ENCODE measurements at regions not wholly inside any gene's neighbourhood (a gene's known extent, or its start where the extent isn't known, plus 50 kb on each side); places are given as distances from the start of the nearest gene placed in this dataset.
A peak's percentile ranks its signal among the peaks of the same experiment; 100 is the strongest.

DNA sequence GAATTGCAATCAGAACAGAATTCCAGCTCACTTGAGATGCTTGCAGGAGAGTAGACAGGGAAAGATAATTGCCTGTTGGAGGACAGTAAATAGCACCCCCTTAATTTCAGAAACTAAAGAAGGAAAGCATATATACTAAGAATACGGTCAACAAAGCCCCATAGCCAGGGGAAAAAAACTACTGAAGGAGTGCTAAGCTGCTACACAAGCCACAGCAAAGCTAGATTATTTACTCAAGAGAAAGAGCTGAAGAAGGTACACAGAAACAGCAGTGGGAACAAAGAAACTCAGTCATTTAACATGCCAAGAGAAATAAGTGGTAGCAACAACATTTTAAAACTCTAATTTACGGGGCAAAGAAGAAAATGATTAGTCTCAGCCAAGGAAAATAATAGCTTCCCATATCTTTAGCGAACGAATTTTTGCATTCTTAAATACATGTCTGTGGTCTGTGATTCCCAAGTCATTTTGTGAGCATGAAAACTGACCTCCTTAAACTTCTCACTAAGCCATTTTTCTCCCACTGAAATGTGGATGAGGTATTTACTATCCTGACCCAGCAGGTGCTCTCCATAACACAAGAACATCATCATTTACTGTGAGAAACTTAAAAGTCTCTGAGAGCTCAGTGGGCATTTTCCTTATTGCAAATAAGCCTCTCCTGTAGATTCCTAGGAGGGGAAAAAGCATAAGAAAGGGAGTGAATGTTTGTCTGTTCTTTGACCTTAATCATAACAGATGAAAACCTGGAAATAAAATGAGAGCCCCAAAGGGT, 196.0 kb downstream of the PAX3 start:
- no peak overlapping the region for H3K4me3 ChIP-seq (ENCODE audit: low read length)
- intact Hi-C loops (cut with DNase I), result no loop called here
- no peak overlapping the region for H3K27ac ChIP-seq (ENCODE audit: low read length)
- ATAC-seq (no peak), DNase-seq (no peak)
- H3K9me3 ChIP-seq (ENCODE audit: control insufficient read depth, low read length), result no peaks in the 10 kb centered on the region
- 31% methylated on average over 4 of the region's 4 CpGs for WGBS
- H3K27me3 ChIP-seq (ENCODE audit: control insufficient read depth, insufficient read depth), result no peaks in the 10 kb centered on the region
- H3K4me1 ChIP-seq (ENCODE audit: control insufficient read depth, insufficient read depth, low read length), result no peaks in the 10 kb centered on the region

DNA sequence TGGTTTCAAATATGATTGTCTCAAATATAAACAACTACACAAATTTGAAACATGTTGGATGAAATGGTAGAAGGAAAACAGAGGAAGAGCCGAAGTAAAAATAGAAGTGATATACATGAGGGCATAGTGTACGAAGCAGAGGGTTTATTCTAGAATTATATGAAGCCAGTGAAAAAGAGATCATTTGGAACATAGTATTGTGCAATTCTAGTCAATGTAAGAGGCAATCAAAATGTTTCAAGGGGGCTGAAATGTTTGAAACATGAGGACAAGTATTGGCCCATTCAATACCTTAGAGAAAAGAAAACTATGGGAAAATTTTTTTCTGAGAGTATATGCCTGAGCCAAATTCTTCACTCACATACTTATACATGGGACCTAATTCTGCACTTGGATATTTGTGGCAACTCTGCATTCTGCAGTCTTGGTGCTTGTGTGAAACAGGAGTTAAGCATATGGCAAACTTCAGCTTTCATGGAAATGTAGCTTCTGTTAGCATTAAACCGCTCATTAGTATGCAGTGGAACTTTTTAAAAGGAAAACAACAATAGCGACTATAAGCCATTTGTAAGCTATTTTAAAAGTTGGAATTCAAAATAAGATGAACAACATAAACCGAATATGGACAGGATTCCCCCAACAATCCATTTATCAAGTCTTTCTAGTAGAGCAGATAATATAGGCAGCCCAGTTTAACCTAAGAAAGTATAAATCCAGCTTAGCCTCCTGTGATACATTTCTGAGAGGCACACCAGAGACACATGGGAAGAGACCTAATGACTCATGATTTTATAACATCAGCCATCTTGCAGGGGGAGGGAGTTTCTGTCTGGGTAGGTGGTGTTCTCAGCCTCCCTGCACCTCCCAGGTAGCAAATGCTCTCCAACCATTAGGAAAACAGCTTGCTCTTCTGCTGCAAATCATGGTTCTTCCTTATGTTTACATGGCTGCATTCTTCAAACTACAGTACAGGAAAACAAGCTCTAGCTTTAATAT, 197.8 kb downstream of the PAX3 start:
- Histone ChIP-seq H3K4me1 (ENCODE audit: control insufficient read depth, insufficient read depth, low read length) (no peaks in the 10 kb centered on the region), H3K9me3 (ENCODE audit: control insufficient read depth, low read length) (no peaks in the 10 kb centered on the region), H3K27ac (ENCODE audit: low read length) (no peak overlapping the region), H3K4me3 (ENCODE audit: low read length) (no peak overlapping the region), H3K27me3 (ENCODE audit: control insufficient read depth, insufficient read depth) (no peaks in the 10 kb centered on the region)
- WGBS, result 62% methylated on average over 5 of the region's 5 CpGs
- ATAC-seq, result peak in 1 of 2 donors; percentile 45
- intact Hi-C loops (cut with DNase I), result no loop called here
- no peak for DNase-seq

DNA sequence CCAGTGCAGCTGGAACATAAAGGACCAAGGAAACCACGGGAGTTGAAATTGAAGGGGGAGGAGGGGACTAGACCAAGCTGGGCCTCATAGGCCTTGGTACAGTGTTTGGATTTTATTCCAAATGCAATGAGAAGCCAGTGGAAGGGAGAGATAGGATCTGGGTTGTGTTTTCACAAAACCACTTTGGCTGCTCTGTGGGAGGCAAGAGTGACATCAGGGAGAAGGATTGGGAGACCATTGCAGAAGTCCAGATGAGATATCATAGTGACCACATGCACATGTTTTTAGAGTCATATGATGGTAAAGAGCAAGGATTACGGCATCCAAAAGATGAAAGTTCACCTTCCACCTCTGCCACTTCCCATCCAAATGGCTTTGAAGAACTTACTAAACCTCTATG, 210.2 kb downstream of the PAX3 start:
- no peaks in the 10 kb centered on the region for H3K4me1 ChIP-seq (ENCODE audit: control insufficient read depth, insufficient read depth, low read length)
- no peaks in the 10 kb centered on the region for H3K9me3 ChIP-seq (ENCODE audit: control insufficient read depth, low read length)
- intact Hi-C loops (cut with DNase I), result no loop called here
- 66% methylated on average over 2 of the region's 2 CpGs for WGBS
- no peaks in the 10 kb centered on the region for H3K27me3 ChIP-seq (ENCODE audit: control insufficient read depth, insufficient read depth)
- H3K27ac ChIP-seq (ENCODE audit: low read length), result no peak overlapping the region
- ATAC-seq (no peak), DNase-seq (no peak)
- H3K4me3 ChIP-seq (ENCODE audit: low read length), result no peak overlapping the region

DNA sequence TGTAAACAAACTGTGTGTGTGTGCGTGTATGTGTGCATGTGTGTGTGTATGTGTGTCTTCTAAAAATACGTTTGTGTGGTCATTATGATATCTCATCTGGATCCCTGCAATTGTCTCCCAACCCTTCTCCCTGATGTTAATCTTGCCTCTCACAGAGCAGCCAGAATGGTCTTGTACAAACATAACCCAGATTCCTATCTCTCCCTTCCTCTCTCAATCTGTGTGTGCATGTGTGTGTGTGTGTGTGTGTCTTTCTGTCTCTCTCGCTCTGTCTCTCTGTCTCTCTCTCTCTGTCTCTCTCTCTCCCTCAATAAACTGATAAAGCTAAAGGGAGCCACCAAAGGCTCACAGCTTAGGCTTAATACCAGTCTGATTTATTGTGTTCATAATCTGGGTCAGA, 210.8 kb downstream of the PAX3 start:
- H3K9me3 ChIP-seq (ENCODE audit: control insufficient read depth, low read length), result no peaks in the 10 kb centered on the region
- intact Hi-C loops (cut with DNase I), result no loop called here
- H3K27me3 ChIP-seq (ENCODE audit: control insufficient read depth, insufficient read depth), result no peaks in the 10 kb centered on the region
- 76% methylated on average over 3 of the region's 3 CpGs for WGBS
- H3K4me1 ChIP-seq (ENCODE audit: control insufficient read depth, insufficient read depth, low read length), result no peaks in the 10 kb centered on the region
- DNase-seq (no peak), ATAC-seq (no peak)
- no peak overlapping the region for H3K4me3 ChIP-seq (ENCODE audit: low read length)
- no peak overlapping the region for H3K27ac ChIP-seq (ENCODE audit: low read length)

DNA sequence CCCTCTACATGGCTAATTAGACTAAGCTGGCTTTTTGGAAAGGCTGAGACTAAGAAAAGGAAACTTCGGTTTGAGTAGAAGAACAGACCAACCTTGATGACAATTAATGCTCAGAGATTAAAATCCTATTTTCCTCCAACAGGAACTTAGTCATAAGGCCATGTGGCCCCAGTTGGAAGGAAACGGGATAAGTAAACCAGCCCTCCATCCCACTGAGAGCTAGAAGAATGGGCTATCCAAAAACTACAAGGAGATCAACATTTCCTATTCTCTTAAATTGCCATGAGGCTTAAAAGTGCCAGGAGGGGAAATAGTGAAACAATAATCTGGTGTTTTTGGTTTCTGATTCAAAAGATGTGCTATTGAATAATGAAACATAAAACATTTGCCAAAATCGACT, 216.6 kb downstream of the PAX3 start:
- WGBS, result 46% methylated on average over 3 of the region's 3 CpGs
- no peaks in the 10 kb centered on the region for H3K4me1 ChIP-seq (ENCODE audit: control insufficient read depth, insufficient read depth, low read length)
- H3K27me3 ChIP-seq (ENCODE audit: control insufficient read depth, insufficient read depth), result no peaks in the 10 kb centered on the region
- ATAC-seq (no peak), DNase-seq (no peak)
- no peak overlapping the region for H3K4me3 ChIP-seq (ENCODE audit: low read length)
- no peak overlapping the region for H3K27ac ChIP-seq (ENCODE audit: low read length)
- no peaks in the 10 kb centered on the region for H3K9me3 ChIP-seq (ENCODE audit: control insufficient read depth, low read length)
- intact Hi-C loops (cut with DNase I), result no loop called here

DNA sequence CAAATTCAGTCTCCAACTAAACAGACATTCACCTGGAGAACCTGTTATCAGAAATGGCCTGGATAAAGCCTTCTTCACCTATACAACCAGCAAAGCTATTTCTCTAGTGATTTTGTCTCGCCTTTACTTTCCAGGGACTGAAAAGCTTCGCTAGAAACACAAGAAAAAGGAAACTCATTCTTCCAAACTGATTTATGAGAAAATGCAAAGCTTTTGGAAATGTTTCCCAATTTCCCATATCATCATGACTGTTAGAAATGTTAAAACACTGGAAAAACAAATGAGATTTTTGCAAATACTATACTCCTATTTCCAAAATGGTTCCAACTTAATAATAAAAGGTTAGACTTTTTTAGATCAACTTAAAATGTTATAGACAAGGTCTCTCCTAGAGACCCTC, 218.7 kb downstream of the PAX3 start:
- ATAC-seq, result no peak
- Histone ChIP-seq H3K27ac (ENCODE audit: low read length) (no peak overlapping the region), H3K4me3 (ENCODE audit: low read length) (no peak overlapping the region)

DNA sequence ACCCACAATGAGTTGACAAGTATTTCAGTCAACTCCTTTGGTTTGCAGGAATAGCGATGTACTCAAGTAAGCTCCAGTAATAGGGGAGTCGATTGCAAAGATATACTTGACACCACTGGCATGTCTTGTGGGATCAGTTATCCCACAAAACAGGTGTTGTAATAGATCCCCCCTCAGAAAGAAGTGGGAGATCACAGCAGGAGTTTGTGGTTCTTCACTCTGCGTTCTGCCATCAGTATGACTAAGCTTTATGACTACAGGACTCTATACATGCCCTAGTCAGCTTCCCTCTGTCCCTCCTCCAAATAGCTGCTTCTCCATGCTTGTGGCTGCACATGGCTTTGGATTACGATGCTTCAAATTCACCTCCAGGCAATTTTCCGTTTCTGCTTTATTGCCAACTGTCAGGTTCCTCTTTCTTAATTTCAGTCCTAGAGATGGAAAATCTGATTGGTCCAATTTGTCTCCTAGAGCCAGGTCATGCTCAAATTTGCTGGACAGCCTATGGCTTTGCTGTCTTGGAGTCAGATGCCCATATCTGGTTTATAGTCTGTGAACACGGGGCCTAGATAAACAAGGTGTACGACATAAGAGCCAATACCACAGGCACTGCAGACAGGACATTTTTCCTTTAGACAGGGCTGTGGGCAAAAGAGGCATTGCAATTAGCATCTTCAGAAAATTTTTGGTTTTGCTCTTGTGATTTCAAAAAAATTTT, 221.7 kb downstream of the PAX3 start:
- no peaks in the 10 kb centered on the region for H3K9me3 ChIP-seq (ENCODE audit: control insufficient read depth, low read length)
- no peaks in the 10 kb centered on the region for H3K27me3 ChIP-seq (ENCODE audit: control insufficient read depth, insufficient read depth)
- H3K4me1 ChIP-seq (ENCODE audit: control insufficient read depth, insufficient read depth, low read length), result no peaks in the 10 kb centered on the region
- ATAC-seq (no peak), DNase-seq (no peak)
- intact Hi-C loops (cut with DNase I), result no loop called here
- WGBS, result 77% methylated on average over 7 of the region's 7 CpGs
- H3K4me3 ChIP-seq (ENCODE audit: low read length), result no peak overlapping the region
- no peak overlapping the region for H3K27ac ChIP-seq (ENCODE audit: low read length)

More for the DNA sequence above, 218.7 kb downstream of the PAX3 start:
- WGBS, result 75% methylated on average over 2 of the region's 2 CpGs
- Histone ChIP-seq H3K9me3 (ENCODE audit: control insufficient read depth, low read length) (no peaks in the 10 kb centered on the region), H3K4me1 (ENCODE audit: control insufficient read depth, insufficient read depth, low read length) (no peaks in the 10 kb centered on the region), H3K27me3 (ENCODE audit: control insufficient read depth, insufficient read depth) (no peaks in the 10 kb centered on the region)
- intact Hi-C loops (cut with DNase I), result no loop called here
- DNase-seq, result no peak

DNA sequence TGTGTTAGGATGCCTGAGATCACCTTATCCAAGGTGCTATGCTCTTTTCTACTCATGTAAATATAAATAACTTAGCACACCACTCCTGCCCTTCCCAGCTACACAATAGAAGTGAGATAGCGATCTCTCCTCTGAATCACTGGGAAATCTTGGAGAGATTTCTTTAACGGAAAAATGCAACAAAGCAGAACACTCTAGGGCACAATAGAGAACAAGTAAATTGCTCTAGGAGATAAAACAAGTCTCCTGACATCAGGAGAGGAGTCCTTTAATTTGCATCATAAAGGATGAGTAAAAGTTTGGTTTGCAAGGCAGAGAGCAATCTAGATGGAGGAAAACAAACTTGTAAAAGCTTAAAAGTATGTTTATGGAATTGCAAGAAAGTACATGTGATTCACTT, 224.1 kb downstream of the PAX3 start:
- no peak for ATAC-seq
- intact Hi-C loops (cut with DNase I), result no loop called here

DNA sequence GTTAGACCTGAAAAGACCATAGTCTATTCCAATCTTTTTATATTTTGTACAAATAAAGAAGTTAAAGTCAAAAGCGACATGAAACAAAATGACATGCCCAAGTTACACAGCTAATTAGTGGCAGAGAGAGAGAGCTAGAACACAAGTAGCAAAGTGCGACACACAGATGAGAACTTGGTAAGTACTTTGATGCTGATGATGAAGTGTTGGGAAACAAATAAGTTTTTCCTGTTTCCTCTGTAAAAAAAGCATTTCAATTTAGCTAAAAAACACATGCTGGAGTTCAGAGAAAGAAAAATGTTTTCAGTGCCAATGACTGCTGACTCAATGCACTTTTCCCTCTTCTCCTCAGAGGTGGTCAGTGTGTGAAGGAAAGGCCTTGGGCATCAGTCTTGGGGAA, 226.9 kb downstream of the PAX3 start:
- Histone ChIP-seq H3K4me3 (ENCODE audit: low read length) (no peak overlapping the region), H3K9me3 (ENCODE audit: control insufficient read depth, low read length) (no peaks in the 10 kb centered on the region), H3K27ac (ENCODE audit: low read length) (no peak overlapping the region), H3K27me3 (ENCODE audit: control insufficient read depth, insufficient read depth) (no peaks in the 10 kb centered on the region), H3K4me1 (ENCODE audit: control insufficient read depth, insufficient read depth, low read length) (no peaks in the 10 kb centered on the region)
- DNase-seq (no peak), ATAC-seq (no peak)
- intact Hi-C loops (cut with DNase I), result no loop called here
- 88% methylated on average over 2 of the region's 2 CpGs for WGBS

More for the DNA sequence above, 224.1 kb downstream of the PAX3 start:
- WGBS, result 20% methylated on average over 2 of the region's 2 CpGs
- Histone ChIP-seq H3K9me3 (ENCODE audit: control insufficient read depth, low read length) (no peaks in the 10 kb centered on the region), H3K27ac (ENCODE audit: low read length) (no peak overlapping the region), H3K4me1 (ENCODE audit: control insufficient read depth, insufficient read depth, low read length) (no peaks in the 10 kb centered on the region), H3K4me3 (ENCODE audit: low read length) (no peak overlapping the region), H3K27me3 (ENCODE audit: control insufficient read depth, insufficient read depth) (no peaks in the 10 kb centered on the region)
- DNase-seq, result no peak

DNA sequence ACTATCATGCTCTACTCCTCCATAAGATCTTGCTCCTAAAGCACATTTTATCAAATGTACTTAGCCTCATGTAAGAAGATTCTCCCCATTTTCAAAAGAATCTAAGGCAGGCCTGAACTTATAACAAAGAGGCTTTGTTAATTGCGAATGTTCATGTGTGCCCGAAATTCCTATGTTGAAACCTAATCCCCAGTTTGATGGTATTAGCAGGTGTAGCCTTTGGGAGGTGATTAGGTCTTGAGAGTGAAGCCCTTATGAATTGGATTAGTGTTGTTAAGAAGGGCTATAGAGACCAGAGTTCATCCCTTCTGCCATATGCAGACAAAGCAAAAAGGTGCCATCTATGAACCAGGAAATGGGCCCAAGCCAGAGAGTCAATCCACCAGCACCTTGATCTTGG, 234.5 kb downstream of the PAX3 start:
- intact Hi-C loops (cut with DNase I), result loop anchor here in 1 of 4 donors (10.0 kb wide), 1 partner anchor 231 kb away; the partner anchor contains the start of gene PAX3
- WGBS, result 91% methylated on average over 2 of the region's 2 CpGs

More for the DNA sequence above, 234.5 kb downstream of the PAX3 start:
- H3K9me3 ChIP-seq (ENCODE audit: control insufficient read depth, low read length), result no peaks in the 10 kb centered on the region
- H3K27me3 ChIP-seq (ENCODE audit: control insufficient read depth, insufficient read depth), result no peaks in the 10 kb centered on the region
- H3K27ac ChIP-seq (ENCODE audit: low read length), result no peak overlapping the region
- ATAC-seq (no peak), DNase-seq (no peak)
- no peak overlapping the region for H3K4me3 ChIP-seq (ENCODE audit: low read length)
- H3K4me1 ChIP-seq (ENCODE audit: control insufficient read depth, insufficient read depth, low read length), result no peaks in the 10 kb centered on the region

All from right cardiac atrium (tissue), 5 donors.